A549 (cell line): ENCODE measurements at regions not wholly inside any gene's neighbourhood (a gene's known extent, or its start where the extent isn't known, plus 50 kb on each side); places are given as distances from the start of the nearest gene placed in this dataset.

Experiments used
- ATOH8 ChIP-seq: fragments of 250-450 bp; sonication (Bioruptor Pico); IDR thresholded peaks from 2 replicates; pipeline ENCODE4 v1.5.0; 2020; ENCODE audit warnings: low read depth, mild to moderate bottlenecking, moderate library complexity
- CTCF ChIP-seq: fragments of >200 bp; sonication (Bioruptor Twin); formaldehyde crosslinking; IDR thresholded peaks from 3 replicates; pipeline ENCODE4 v1.5.1; 2016
- E2F6 ChIP-seq: IDR thresholded peaks from 2 replicates; pipeline ENCODE4 v1.6.1; 2012; ENCODE audit warnings: low read depth, borderline replicate concordance
- EP300 ChIP-seq, 2 experiments: fragments of >200 bp; sonication (Bioruptor Twin); formaldehyde crosslinking; IDR thresholded peaks; 2 replicates in 1 of 2; 3 replicates in 1 of 2; pipeline ENCODE4 v1.6.1; 2016 to 2017
- HMGXB4 ChIP-seq: fragments of 250-450 bp; sonication (Bioruptor Pico); IDR thresholded peaks from 2 replicates; pipeline ENCODE4 v1.5.0; 2021; ENCODE audit warnings: mild to moderate bottlenecking, moderate library complexity, borderline replicate concordance
- HOXA7 ChIP-seq: fragments of 250-450 bp; sonication (Bioruptor Pico); IDR thresholded peaks from 2 replicates; pipeline ENCODE4 v1.5.0; 2020; ENCODE audit warnings: mild to moderate bottlenecking, moderate library complexity
- JUN ChIP-seq, 2 experiments: fragments of >200 bp; sonication (Bioruptor Twin); formaldehyde crosslinking; IDR thresholded peaks; 2 replicates in 1 of 2; 3 replicates in 1 of 2; pipeline ENCODE4 v1.6.1; 2016 to 2017
- POLR2A ChIP-seq: IDR thresholded peaks from 2 replicates; pipeline ENCODE4 v1.6.1; 2012; ENCODE audit warnings: mild to moderate bottlenecking, low read length
- RFX5 ChIP-seq: fragments of 450-650 bp; IDR thresholded peaks from 2 replicates; pipeline ENCODE4 v1.7.1; 2014; ENCODE audit warnings: antibody characterized with exemption, mild to moderate bottlenecking, moderate library complexity
- ZFP36 ChIP-seq: fragments of 450-650 bp; IDR thresholded peaks from 2 replicates; pipeline ENCODE4 v1.6.1; 2014; ENCODE audit warnings: borderline replicate concordance; ENCODE audit not compliant: partially characterized antibody

- no peak for TF ChIP-seq JUN (IDR thresholded peaks at IDR 0.05)
- no peak for TF ChIP-seq CTCF
- TF ChIP-seq EP300 (IDR thresholded peaks at IDR 0.05) = no peak
- TF ChIP-seq E2F6 = no peak
- no peak for TF ChIP-seq ZFP36
- no peak for TF ChIP-seq HOXA7 (CRISPR knock-in tag)
- TF ChIP-seq POLR2A = no peak
- TF ChIP-seq RFX5 = no peak
- TF ChIP-seq ATOH8 = no peak
- TF ChIP-seq HMGXB4 = no peak
Observed at GRCh38 chr15:61444585-61444984, 215.5 kb upstream of the RORA start.
